SJCRH30 (cell line): ENCODE measurements at regions not wholly inside any gene's neighbourhood (a gene's known extent, or its start where the extent isn't known, plus 50 kb on each side); places are given as distances from the start of the nearest gene placed in this dataset.

Source experiments
- DNase-seq, 2 experiments: peaks; one replicate each; pipeline ENCODE4 v3.0.0-alpha.2; 2015 to 2020
- H3K27ac ChIP-seq: fragments of 250-450 bp; sonication (Bioruptor Pico); 2 replicates; pipeline ENCODE4 v1.5.1; 2020; ENCODE audit warnings: mild to moderate bottlenecking, moderate library complexity
- H3K27me3 ChIP-seq: fragments of 250-450 bp; sonication (Bioruptor Pico); 2 replicates; pipeline ENCODE4 v1.5.1; 2020; ENCODE audit warnings: mild to moderate bottlenecking, moderate library complexity
- H3K36me3 ChIP-seq: fragments of 250-450 bp; sonication (Bioruptor Pico); 2 replicates; pipeline ENCODE4 v1.5.1; 2020; ENCODE audit warnings: mild to moderate bottlenecking, moderate library complexity
- H3K4me1 ChIP-seq: fragments of 250-450 bp; sonication (Bioruptor Pico); 2 replicates; pipeline ENCODE4 v1.5.1; 2020; ENCODE audit warnings: mild to moderate bottlenecking, moderate library complexity
- H3K4me3 ChIP-seq: fragments of 250-450 bp; sonication (Bioruptor Pico); 2 replicates; pipeline ENCODE4 v1.5.1; 2020; ENCODE audit warnings: mild to moderate bottlenecking, moderate library complexity
- H3K9me3 ChIP-seq: fragments of 250-450 bp; sonication (Bioruptor Pico); replicated peaks from 2 replicates; pipeline ENCODE4 v1.5.1; 2020; ENCODE audit warnings: mild to moderate bottlenecking, moderate library complexity

GRCh38 chr6:1131285-1132079, 180.4 kb upstream of the FOXQ1 start:
- no peaks in the 10 kb centered on the region for H3K36me3 ChIP-seq
- no peak overlapping the region for H3K4me3 ChIP-seq
- H3K4me1 ChIP-seq: no peaks in the 10 kb centered on the region
- no peak overlapping the region for H3K27ac ChIP-seq
- no peaks in the 10 kb centered on the region for H3K9me3 ChIP-seq
- DNase-seq: peak; percentile 5 to 20
- H3K27me3 ChIP-seq: no peaks in the 10 kb centered on the region

GRCh38 chr6:1130709-1131108, 181.2 kb upstream of the FOXQ1 start:
- no peaks in the 10 kb centered on the region for H3K36me3 ChIP-seq
- no peak overlapping the region for H3K4me3 ChIP-seq
- H3K9me3 ChIP-seq: no peaks in the 10 kb centered on the region
- no peaks in the 10 kb centered on the region for H3K4me1 ChIP-seq
- no peak for DNase-seq
- no peaks in the 10 kb centered on the region for H3K27me3 ChIP-seq
- no peak overlapping the region for H3K27ac ChIP-seq

- no peak overlapping the region for H3K27ac ChIP-seq
- no peaks in the 10 kb centered on the region for H3K4me1 ChIP-seq
- no peak overlapping the region for H3K4me3 ChIP-seq
- H3K27me3 ChIP-seq: no peaks in the 10 kb centered on the region
- H3K9me3 ChIP-seq: no peaks in the 10 kb centered on the region
- no peaks in the 10 kb centered on the region for H3K36me3 ChIP-seq
- no peak for DNase-seq
Observed at GRCh38 chr6:1129131-1129530, 182.8 kb upstream of the FOXQ1 start.

GRCh38 chr6:1127597-1128288, 184.2 kb upstream of the FOXQ1 start:
- no peak overlapping the region for H3K27ac ChIP-seq
- DNase-seq: no peak
- no peak overlapping the region for H3K4me3 ChIP-seq

GRCh38 chr6:1127129-1127528, 184.8 kb upstream of the FOXQ1 start:
- Histone ChIP-seq H3K36me3 (no peaks in the 10 kb centered on the region), H3K4me1 (no peaks in the 10 kb centered on the region), H3K27ac (no peak overlapping the region), H3K4me3 (no peak overlapping the region), H3K27me3 (no peaks in the 10 kb centered on the region), H3K9me3 (no peaks in the 10 kb centered on the region)
- no peak for DNase-seq

More at GRCh38 chr6:1127597-1128288, 184.2 kb upstream of the FOXQ1 start:
- no peaks in the 10 kb centered on the region for H3K9me3 ChIP-seq
- H3K4me1 ChIP-seq: no peaks in the 10 kb centered on the region
- H3K36me3 ChIP-seq: no peaks in the 10 kb centered on the region
- no peaks in the 10 kb centered on the region for H3K27me3 ChIP-seq

- DNase-seq: no peak
Observed at GRCh38 chr6:1126036-1126435, 185.9 kb upstream of the FOXQ1 start.

GRCh38 chr6:1125297-1125696, 186.6 kb upstream of the FOXQ1 start:
- Histone ChIP-seq H3K4me1 (no peaks in the 10 kb centered on the region), H3K4me3 (no peak overlapping the region), H3K27me3 (no peaks in the 10 kb centered on the region), H3K27ac (no peak overlapping the region), H3K9me3 (no peaks in the 10 kb centered on the region), H3K36me3 (no peaks in the 10 kb centered on the region)
- DNase-seq: no peak

More at GRCh38 chr6:1126036-1126435, 185.9 kb upstream of the FOXQ1 start:
- Histone ChIP-seq H3K27ac (no peak overlapping the region), H3K27me3 (no peaks in the 10 kb centered on the region), H3K9me3 (no peaks in the 10 kb centered on the region), H3K4me1 (no peaks in the 10 kb centered on the region), H3K4me3 (no peak overlapping the region), H3K36me3 (no peaks in the 10 kb centered on the region)

GRCh38 chr6:1124885-1125284, 187.0 kb upstream of the FOXQ1 start:
- no peaks in the 10 kb centered on the region for H3K9me3 ChIP-seq
- H3K4me1 ChIP-seq: no peaks in the 10 kb centered on the region
- H3K27me3 ChIP-seq: no peaks in the 10 kb centered on the region
- H3K27ac ChIP-seq: no peak overlapping the region
- H3K4me3 ChIP-seq: no peak overlapping the region
- no peak for DNase-seq
- no peaks in the 10 kb centered on the region for H3K36me3 ChIP-seq

- no peak overlapping the region for H3K27ac ChIP-seq
- no peak overlapping the region for H3K4me3 ChIP-seq
- no peaks in the 10 kb centered on the region for H3K27me3 ChIP-seq
- no peaks in the 10 kb centered on the region for H3K36me3 ChIP-seq
- peaks cover 4% of the 10 kb centered on the region; the same call in 1 of the 2 replicates for H3K4me1 ChIP-seq
- no peaks in the 10 kb centered on the region for H3K9me3 ChIP-seq
- no peak for DNase-seq
Observed at GRCh38 chr6:1123386-1124375, 188.2 kb upstream of the FOXQ1 start.

GRCh38 chr6:1122083-1122482, 189.8 kb upstream of the FOXQ1 start:
- H3K27me3 ChIP-seq: no peaks in the 10 kb centered on the region
- peaks cover 10% of the 10 kb centered on the region; the same call in 1 of the 2 replicates for H3K4me1 ChIP-seq
- H3K4me3 ChIP-seq: no peak overlapping the region
- H3K9me3 ChIP-seq: no peaks in the 10 kb centered on the region
- no peak for DNase-seq
- H3K36me3 ChIP-seq: no peaks in the 10 kb centered on the region
- H3K27ac ChIP-seq: no peak overlapping the region

- H3K4me3 ChIP-seq: no peak overlapping the region
- H3K4me1 ChIP-seq: peaks cover 10% of the 10 kb centered on the region; the same call in 1 of the 2 replicates
- peak overlapping the region; percentile 55 for H3K27ac ChIP-seq
- H3K9me3 ChIP-seq: no peaks in the 10 kb centered on the region
- no peaks in the 10 kb centered on the region for H3K27me3 ChIP-seq
- peak; percentile 40 to 79 for DNase-seq
- no peaks in the 10 kb centered on the region for H3K36me3 ChIP-seq
Observed at GRCh38 chr6:1118287-1118647, 193.6 kb upstream of the FOXQ1 start.

- H3K4me3 ChIP-seq: no peak overlapping the region
- H3K27ac ChIP-seq: peak overlapping the region; percentile 55; the same call in 1 of the 2 replicates
- H3K36me3 ChIP-seq: no peaks in the 10 kb centered on the region
- H3K27me3 ChIP-seq: no peaks in the 10 kb centered on the region
- DNase-seq: no peak
- H3K9me3 ChIP-seq: no peaks in the 10 kb centered on the region
- peaks cover 10% of the 10 kb centered on the region; the same call in 1 of the 2 replicates for H3K4me1 ChIP-seq
Observed at GRCh38 chr6:1117530-1118286, 194.2 kb upstream of the FOXQ1 start.

GRCh38 chr6:1116149-1116548, 195.7 kb upstream of the FOXQ1 start:
- H3K27ac ChIP-seq: no peak overlapping the region
- no peaks in the 10 kb centered on the region for H3K27me3 ChIP-seq
- peaks cover 10% of the 10 kb centered on the region; the same call in 1 of the 2 replicates for H3K4me1 ChIP-seq
- no peaks in the 10 kb centered on the region for H3K36me3 ChIP-seq
- DNase-seq: no peak
- no peaks in the 10 kb centered on the region for H3K9me3 ChIP-seq
- no peak overlapping the region for H3K4me3 ChIP-seq

- no peaks in the 10 kb centered on the region for H3K9me3 ChIP-seq
- DNase-seq: no peak
- no peak overlapping the region for H3K4me3 ChIP-seq
- H3K27ac ChIP-seq: no peak overlapping the region
- H3K4me1 ChIP-seq: peaks cover 10% of the 10 kb centered on the region; the same call in 1 of the 2 replicates
- no peaks in the 10 kb centered on the region for H3K27me3 ChIP-seq
- no peaks in the 10 kb centered on the region for H3K36me3 ChIP-seq
Observed at GRCh38 chr6:1113916-1114540, 197.9 kb upstream of the FOXQ1 start.
